ENCODE measurements at regions not wholly inside any gene's neighbourhood (a gene's known extent, or its start where the extent isn't known, plus 50 kb on each side); places are given as distances from the start of the nearest gene placed in this dataset.

- TF ChIP-seq SIN3A (IDR thresholded peaks at IDR 0.05; ENCODE audit: borderline replicate concordance, insufficient read depth, low read length) (no peak), REST (IDR thresholded peaks at IDR 0.05; ENCODE audit: insufficient read depth in 1 of 2, low read depth in 2 of 2, low read length in 2 of 2) (no peak), TAF1 (IDR thresholded peaks at IDR 0.05; ENCODE audit: borderline replicate concordance, insufficient read depth, low read length) (no peak), FOXP2 (optimal IDR thresholded peaks at IDR 0.05; ENCODE audit: borderline replicate concordance, extremely low read depth, extremely low read length, insufficient read depth) (no peak), POLR2AphosphoS5 (IDR thresholded peaks at IDR 0.05; ENCODE audit: low read depth, low read length) (no peak)
These were observed 213.0 kb upstream of the E2F8 start for GRCh38 chr11:19453651-19454257.

DNA sequence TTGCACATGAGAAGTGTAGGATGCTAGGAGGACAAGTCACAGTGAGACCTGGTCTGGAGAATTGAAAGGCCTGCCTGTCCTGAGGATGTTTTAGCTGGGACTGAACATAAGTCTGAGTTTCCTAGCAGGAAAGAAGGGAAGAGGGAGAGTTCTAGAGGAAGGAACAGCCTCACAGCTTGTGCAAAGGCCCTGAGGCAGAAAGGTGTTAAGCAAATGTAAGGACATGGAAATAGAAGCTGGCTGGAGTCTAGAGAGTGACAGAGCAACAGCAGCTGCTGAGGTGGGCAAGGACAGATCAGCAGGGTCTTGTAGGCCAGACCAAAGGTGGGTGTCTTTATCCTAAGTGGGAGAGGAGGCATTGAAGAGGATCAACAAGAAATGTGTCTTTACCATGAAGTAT lies 210.9 kb upstream of the E2F8 start:
- TF ChIP-seq FOXP2 (optimal IDR thresholded peaks at IDR 0.05; ENCODE audit: borderline replicate concordance, extremely low read depth, extremely low read length, insufficient read depth) (no peak), SIN3A (IDR thresholded peaks at IDR 0.05; ENCODE audit: borderline replicate concordance, insufficient read depth, low read length) (no peak), POLR2AphosphoS5 (IDR thresholded peaks at IDR 0.05; ENCODE audit: low read depth, low read length) (no peak)

DNA sequence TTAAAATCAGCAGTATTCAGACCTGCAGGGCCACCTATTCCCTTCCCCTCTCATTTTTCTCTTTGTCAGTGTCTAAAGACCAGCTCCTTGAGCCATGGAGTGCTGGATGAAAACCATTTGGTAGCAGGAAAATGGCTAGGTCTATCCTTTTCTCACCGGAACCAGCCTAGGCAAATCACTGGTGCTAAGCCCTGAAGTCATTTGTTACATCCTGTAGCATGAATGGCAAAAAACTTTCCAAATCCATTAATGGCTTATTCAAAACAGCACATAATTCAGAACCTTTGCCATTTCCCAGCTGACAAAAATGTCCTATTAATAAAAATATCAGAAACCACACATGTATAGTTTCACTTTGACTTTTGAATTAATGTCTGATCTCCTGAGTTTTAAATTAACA lies 209.5 kb upstream of the E2F8 start:
- no peak for TF ChIP-seq REST (IDR thresholded peaks at IDR 0.05; ENCODE audit: insufficient read depth in 1 of 2, low read depth in 2 of 2, low read length in 2 of 2)
- TF ChIP-seq FOXP2 (optimal IDR thresholded peaks at IDR 0.05; ENCODE audit: borderline replicate concordance, extremely low read depth, extremely low read length, insufficient read depth): no peak
- no peak for TF ChIP-seq SIN3A (IDR thresholded peaks at IDR 0.05; ENCODE audit: borderline replicate concordance, insufficient read depth, low read length)
- TF ChIP-seq TAF1 (IDR thresholded peaks at IDR 0.05; ENCODE audit: borderline replicate concordance, insufficient read depth, low read length): no peak

GRCh38 chr11:19448651-19449050 lies 207.9 kb upstream of the E2F8 start:
- TF ChIP-seq POLR2AphosphoS5 (IDR thresholded peaks at IDR 0.05; ENCODE audit: low read depth, low read length) (no peak), TAF1 (IDR thresholded peaks at IDR 0.05; ENCODE audit: borderline replicate concordance, insufficient read depth, low read length) (no peak), REST (IDR thresholded peaks at IDR 0.05; ENCODE audit: insufficient read depth in 1 of 2, low read depth in 2 of 2, low read length in 2 of 2) (no peak), FOXP2 (optimal IDR thresholded peaks at IDR 0.05; ENCODE audit: borderline replicate concordance, extremely low read depth, extremely low read length, insufficient read depth) (no peak), SIN3A (IDR thresholded peaks at IDR 0.05; ENCODE audit: borderline replicate concordance, insufficient read depth, low read length) (no peak)

GRCh38 chr11:19447150-19447566 lies 206.4 kb upstream of the E2F8 start:
- no peak for TF ChIP-seq REST (IDR thresholded peaks at IDR 0.05; ENCODE audit: insufficient read depth in 1 of 2, low read depth in 2 of 2, low read length in 2 of 2)
- TF ChIP-seq FOXP2 (optimal IDR thresholded peaks at IDR 0.05; ENCODE audit: borderline replicate concordance, extremely low read depth, extremely low read length, insufficient read depth): no peak
- TF ChIP-seq POLR2AphosphoS5 (IDR thresholded peaks at IDR 0.05; ENCODE audit: low read depth, low read length): no peak
- TF ChIP-seq SIN3A (IDR thresholded peaks at IDR 0.05; ENCODE audit: borderline replicate concordance, insufficient read depth, low read length): no peak
- TF ChIP-seq TAF1 (IDR thresholded peaks at IDR 0.05; ENCODE audit: borderline replicate concordance, insufficient read depth, low read length): no peak

All from PFSK-1 (cell line).